ENCODE measurements at regions not wholly inside any gene's neighbourhood (a gene's known extent, or its start where the extent isn't known, plus 50 kb on each side); places are given as distances from the start of the nearest gene placed in this dataset.
"Not testable (repeated sequence)": the region's sequence is repeated elsewhere in the genome, so short reads cannot be mapped to it uniquely, and the experiment has no call there.

DNA sequence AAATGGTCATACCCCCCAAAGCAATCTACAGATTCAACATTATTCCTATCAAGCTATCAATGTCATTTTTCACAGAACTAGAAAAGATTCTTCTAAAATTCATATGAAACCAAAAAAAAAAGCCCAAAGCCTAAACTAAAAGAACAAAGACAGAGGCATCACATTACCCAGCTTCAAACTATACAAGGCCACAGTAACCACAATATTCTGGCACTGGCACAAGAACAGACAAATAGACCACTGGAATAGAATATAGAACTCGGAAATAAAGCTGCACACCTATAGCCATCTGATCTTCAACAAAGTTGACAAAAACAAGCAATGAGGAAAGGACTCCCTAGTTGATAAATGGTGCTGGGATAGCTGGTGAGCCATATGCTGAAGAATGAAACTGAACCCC lies 89.2 kb upstream of the PCED1B start:
- DNase-seq: no peak

DNA sequence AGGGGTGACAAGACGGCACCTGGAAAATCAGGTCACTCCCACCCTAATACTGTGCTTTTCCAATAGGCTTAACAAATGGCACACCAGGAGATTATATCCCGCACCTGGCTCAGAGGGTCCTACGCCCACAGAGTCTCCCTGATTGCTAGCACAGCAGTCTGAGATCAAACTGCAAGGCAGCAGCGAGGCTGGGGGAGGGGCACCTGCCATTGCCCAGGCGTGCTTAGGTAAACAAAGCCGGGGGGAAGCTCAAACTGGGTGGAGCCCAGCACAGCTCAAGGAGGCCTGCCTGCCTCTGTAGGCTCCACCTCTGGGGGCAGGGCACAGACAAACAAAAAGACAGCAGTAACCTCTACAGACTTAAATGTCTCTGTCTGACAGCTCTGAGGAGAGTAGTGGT lies 87.4 kb upstream of the PCED1B start:
- not testable (repeated sequence) for DNase-seq

DNA sequence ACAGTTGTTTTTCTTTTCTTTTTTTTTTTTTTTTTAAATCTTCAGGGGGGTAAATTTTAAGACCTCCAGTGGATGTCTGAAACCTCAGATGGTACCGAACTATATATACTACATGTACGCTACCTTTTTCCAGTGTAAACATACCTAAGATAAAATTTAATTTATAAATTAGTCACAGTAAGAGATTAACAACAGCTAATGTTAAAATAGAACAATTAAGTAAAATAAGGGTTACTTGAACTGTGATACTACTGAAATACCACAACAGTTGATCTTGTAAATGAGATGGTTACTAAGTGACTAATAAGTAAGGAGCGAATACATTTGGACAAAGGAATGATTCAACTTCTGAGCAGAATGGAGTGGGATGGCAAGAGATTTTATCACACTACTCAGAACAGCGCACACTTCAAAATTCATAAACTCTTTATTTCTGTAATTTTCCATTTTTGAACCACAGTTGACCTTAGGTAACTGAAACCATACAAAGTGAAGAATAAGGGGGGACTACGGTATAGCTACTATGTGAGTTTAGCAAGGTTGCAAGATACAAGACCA lies 80.5 kb upstream of the PCED1B start:
- no peak for DNase-seq

DNA sequence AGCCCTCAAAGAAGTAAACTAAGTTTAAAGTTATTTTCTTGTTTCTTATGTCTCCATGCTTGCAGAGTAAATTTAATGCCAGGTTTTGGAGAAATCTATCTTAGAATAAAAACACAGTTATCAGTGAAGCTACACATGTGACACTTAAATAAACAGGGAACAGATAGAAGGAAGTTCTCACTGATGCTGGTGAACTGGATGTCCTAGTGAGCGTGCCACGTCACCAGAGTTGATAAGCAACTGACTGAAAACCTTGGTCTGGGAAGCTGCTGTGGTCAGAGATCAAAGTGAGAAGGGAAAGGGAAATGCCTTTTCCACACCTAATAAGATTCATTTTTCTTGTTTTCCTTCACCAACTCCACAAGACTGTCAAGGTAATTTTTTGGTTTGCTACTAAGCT lies 74.8 kb upstream of the PCED1B start:
- no peak for DNase-seq

DNA sequence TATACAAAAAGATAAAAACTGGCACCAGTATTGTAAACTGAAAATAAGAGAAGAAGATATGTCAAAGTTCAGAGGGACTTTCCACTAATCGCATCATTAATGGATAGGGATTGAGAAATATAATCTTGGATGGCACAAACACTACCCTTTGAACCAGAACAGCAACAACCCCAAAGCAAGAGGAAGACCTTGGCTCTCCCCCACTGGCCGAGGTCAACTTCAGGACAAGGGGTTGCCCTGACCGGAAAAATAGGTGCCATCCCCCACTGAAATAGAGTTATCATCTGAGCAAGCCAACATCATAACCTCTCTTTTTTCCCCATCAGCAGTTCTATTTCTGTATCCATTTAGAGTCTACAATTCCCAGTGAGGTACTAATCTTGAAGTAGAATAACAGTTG lies 72.4 kb upstream of the PCED1B start:
- DNase-seq: no peak

DNA sequence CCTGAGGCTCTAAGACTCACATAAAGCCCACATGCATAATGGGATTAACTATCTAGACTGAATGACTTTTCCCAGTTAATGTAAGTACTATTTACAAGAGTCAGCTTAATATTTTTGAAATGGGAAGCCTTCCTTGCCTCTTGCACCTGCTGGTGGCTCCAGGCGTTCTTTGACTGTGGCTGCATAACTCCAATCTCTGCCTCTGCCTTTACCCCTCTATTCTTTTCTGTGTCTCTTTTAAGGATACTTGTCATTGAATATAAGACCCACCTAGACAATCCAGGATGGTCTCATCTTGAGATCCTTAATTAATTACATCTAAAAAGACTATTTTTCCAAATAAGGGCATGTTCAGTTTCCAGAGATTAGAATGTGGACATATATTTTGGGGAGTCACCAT lies 66.9 kb upstream of the PCED1B start:
- DNase-seq: no peak

DNA sequence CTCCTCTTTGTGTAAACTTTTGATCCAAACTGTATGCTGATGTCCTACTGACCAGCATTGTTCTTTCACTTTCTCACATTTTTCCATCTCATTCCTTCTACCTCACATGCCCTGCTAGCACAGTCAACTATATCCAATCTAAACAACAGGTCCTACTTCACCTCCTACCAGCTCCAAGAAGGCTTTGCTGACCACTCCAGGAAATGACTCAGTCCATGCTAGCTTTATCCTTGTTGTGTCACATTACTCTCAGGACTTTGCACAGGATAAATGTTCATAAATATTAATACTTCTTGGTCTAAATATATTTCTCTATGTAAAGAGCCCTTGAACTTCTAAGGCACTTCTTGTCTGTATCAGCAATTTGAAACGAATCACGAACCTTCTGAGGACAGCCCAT lies 64.9 kb upstream of the PCED1B start:
- DNase-seq: no peak

DNA sequence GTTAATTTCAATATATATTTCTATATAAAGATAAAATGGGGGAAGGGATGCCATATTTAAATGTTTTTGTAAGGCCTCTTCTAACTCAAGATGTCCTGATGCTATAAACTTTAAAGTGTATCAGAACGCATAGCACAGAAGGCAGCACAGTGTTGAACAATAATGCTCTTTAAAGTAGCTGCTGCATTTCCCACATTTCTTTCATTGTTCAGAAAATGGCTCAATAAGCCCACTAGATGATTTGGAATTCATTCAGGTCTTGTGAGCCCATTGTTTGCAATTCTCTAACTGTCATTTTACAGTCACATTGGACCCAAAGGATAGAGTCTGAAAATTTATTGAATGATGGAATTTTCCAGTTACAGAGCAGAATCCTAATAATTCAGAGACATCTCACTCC lies 64.0 kb upstream of the PCED1B start:
- DNase-seq: no peak

DNA sequence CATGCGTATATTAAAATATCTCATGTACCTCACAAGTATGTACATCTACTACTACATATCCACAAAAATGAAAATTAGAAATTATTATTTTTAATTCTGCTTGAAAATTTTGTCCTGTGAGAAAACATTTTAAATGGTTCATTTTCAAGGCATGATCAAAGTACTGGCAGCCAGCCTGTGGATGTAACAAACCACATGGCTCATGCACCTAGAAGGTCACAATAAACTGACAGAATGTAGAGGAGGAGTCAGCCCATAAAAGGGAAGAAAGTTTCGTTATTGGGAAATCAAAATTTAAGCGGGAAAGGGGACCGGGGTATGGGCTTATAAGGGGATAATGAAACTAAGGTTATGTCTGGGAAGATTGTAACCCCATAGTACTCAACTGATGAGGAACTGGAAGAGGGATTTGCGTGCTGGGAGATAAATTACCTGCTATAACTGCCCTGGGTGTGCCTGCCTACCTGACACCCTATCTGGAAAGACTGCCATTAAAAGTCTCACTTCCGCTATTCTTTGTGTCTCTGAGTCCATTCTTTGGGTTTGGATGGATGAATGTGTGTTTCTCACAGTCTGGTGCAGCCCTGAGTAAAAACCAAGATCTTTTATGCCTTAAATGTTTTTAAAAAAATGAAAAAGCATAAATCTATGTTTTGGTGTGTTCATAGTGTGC lies 62.2 kb upstream of the PCED1B start:
- no peak for DNase-seq

DNA sequence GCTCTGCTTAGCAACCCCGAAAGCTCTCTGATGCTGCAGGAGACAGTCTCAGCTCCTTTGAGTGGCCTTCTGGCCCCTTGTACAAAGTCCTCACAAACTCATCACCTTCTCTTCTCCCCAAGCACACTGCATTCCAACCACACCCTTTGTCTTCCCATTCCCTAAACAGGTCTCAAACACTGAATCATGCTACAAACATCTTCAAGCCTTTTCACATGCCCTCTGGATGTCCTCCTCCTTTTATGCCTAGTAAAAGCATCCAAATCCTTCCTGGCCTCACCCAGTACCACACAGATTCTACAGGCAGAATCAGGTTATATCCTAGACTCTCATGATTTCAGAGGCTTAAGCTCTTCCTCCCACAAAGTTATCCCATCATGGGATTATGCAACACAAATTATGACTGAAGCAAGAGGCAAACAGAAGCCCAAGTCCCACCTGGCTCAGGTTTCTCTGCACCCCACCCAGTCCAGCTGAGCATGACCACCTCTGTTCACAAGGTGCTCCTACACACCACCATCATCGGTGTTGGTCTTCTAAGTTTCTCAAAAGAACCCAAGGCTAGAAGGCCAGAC lies 61.4 kb upstream of the PCED1B start:
- DNase-seq: no peak

DNA sequence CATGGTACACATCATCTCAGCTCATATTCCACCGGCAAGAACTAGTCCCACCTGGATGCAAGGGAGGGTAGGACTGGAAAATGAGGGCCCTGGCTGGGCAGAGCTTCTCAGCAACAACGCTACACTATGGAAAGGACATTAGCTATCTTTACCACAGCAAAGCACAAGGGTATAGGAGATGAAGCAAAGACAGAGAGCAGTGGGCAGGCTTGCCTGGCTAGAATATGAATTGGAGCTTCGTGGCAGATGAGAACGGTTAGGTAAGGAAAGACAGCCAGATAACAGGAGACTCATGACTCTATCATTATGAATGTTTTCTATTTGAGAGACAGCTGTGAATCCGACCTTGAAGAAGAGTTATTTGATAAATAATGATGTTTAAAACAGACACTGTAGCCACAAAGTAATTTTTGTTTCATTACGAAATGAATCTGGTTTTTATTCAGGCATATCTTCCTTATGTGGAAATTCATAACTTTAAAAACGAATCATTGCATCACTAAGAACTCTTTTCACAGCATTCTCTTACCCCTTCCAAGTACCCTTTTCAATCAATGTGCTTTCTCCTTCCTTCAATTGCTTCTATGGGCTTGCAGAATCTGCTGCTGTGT lies 59.1 kb upstream of the PCED1B start:
- DNase-seq: no peak

DNA sequence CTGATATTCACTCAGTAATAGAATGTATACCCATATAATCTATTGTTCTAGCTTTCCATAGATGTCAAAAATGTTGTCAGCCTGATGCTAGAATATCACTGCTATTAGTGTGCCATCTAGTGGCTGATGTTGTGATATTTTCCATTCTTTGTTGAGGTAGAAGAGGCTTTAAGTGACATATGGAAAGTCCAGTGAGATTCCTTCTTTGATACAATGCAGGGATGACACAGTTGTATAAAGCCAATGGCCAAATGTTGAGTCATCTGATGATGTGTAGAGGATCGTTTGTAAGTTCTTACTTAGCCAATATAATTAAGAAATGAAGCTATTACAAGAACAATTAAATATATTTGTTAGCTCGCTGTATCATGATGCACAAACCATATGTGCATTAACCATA lies 58.1 kb upstream of the PCED1B start:
- no peak for DNase-seq

DNA sequence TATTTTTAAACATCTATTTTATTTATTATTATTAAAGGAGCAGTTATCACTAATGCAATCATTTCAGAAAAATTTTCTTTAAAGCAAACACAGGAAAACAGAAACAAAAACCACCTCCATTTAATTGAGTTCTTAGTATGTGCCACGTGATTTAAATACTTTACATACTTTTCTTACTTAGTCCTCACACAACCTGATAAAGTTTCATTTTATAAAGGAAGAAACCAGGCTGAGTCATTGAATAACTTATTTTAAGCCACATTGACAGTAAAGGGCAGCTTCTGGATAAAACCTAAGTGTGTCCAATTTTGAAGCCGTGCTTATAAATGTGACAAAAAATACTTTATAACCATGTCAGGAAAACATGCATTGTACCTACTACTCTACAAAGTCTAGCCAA lies 57.1 kb upstream of the PCED1B start:
- no peak for DNase-seq

DNA sequence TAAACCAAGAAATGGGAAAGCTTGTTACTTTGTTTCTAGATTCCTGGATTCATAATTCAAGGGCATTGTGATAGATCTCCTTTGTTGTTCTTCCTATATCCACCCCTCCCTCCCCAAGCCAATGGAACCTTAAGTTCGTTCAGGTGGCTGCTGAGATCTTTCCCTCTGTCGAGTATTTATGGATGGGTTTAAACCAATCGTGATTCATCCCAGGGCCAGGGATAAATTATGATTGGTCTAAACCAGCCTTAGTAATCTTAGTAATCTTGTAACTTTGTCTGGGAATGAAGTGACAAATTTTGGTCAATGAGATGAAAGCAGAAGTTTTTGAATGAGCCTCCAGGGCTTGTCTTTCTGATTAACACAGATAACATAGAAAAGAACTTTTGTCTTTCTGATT lies 56.1 kb upstream of the PCED1B start:
- no peak for DNase-seq

DNA sequence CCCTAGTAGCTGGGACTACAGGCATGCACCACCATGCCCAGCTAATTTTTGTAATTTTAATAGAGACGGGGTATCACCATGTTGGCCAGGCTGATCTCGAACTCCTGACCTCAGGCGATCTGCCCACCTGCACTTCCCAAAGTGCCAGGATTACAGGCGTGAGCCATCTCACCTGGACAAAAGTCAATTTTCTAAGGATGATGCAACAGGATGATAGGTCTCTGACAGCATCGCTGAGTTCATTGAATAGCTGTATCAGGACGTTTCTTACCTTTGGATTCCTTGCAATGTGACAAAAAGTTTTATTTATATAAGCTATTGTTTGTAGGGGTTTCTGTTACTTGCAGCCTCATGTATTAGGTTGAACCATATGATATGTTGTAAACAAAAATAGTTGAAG lies 55.5 kb upstream of the PCED1B start:
- DNase-seq: no peak

DNA sequence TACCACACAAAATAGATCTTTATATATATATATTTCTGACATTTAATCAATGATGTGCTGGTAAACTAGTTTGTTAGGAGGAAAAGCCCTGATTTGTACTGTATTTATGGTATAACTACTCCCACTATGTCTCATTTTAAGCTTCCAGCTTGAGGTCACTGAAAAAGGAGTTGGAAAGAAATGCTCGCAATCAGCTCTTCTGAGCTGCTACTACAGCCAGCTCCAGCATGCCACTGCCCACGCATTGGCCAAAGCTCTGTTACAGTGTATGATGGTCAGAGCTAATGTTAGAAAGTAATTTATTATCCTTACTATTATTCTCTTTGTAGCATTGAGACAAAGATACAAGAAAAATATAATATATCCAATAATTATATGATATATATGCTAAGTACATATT lies 55.0 kb upstream of the PCED1B start:
- DNase-seq: no peak

DNA sequence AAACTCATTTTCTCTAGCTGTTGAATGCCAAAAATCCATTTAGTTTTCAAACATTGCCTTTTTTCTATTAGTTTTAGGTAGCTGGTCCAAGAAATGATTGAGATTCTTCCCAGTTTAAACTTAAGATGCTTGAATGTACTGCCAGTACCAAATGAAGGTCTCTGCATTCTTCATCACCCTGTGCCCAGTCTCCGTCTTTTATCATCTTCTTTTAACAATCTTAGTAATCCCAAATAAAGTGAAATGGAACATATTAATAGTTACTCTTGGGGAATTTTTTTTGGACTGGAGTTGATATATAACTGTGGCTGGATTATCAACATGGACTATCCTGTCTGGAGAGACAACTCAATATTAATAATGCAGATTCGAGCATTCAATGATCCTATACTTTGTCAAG lies 54.1 kb upstream of the PCED1B start:
- DNase-seq: no peak

DNA sequence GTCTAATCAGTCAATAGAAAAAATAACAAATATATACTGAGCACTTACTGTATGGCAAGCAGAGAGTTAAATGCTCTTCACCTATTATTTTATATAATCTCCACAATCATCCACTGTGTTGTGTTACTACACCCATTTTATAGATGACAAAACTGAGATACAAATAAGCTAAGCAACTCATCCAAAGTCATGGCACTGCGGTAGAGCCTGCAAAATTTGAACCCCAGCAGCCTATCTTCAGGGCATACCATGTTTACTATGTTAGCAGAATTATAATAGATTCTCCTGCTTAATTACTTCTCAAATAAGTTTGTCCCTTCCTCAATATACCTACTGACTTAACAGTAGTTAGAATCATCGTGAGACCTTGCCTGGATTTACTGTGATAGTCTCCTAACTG lies 53.6 kb upstream of the PCED1B start:
- no peak for DNase-seq

DNA sequence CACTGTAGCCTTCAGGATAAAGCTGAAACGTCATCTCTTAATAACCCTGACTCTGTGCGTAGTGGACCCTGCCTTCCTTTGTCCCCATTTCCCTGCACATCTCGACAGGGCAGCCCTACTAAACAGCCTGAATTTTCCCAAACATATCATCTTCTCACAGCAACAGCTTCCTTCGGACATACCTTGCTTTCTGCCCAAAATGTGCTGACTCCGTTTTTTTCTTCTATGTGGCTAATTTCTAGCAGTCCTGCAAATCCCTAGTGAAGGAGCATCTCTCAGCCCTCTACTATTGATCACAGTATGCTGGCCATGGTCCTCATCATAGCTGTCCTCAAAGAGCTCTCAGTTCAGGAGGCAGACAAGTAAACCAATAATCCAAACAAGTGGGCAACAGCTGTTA lies 53.1 kb upstream of the PCED1B start:
- no peak for DNase-seq

All from GOT3 (cell line).